CD4-positive, alpha-beta T cell treated with Interleukin-17A for 4 hours (primary cell): ENCODE measurements at regions not wholly inside any gene's neighbourhood (a gene's known extent, or its start where the extent isn't known, plus 50 kb on each side); places are given as distances from the start of the nearest gene placed in this dataset.
"Not testable (repeated sequence)": the region's sequence is repeated elsewhere in the genome, so short reads cannot be mapped to it uniquely, and the experiment has no call there.

Experiments used
- DNase-seq: peaks from one replicate; pipeline ENCODE4 v3.0.0-alpha.2; 2020; ENCODE audit warnings: mixed read lengths

GRCh38 chr5:127216143-127216542 lies 74.5 kb upstream of the MEGF10 start:
- no peak for DNase-seq

GRCh38 chr5:127216898-127217675 lies 73.5 kb upstream of the MEGF10 start:
- DNase-seq = no peak

- DNase-seq = not testable (repeated sequence)
Measured at GRCh38 chr5:127221936-127222335, 68.7 kb upstream of the MEGF10 start.

- DNase-seq = not testable (repeated sequence)
Measured at GRCh38 chr5:127222571-127223156, 67.9 kb upstream of the MEGF10 start.

- DNase-seq = no peak
Measured at GRCh38 chr5:127223256-127223974, 67.2 kb upstream of the MEGF10 start.

- DNase-seq = no peak
Measured at GRCh38 chr5:127227881-127228280, 62.7 kb upstream of the MEGF10 start.

GRCh38 chr5:127228540-127229184 lies 61.9 kb upstream of the MEGF10 start:
- DNase-seq = no peak

- DNase-seq = peak; percentile 67
Measured at GRCh38 chr5:127229185-127229889, 61.3 kb upstream of the MEGF10 start.

GRCh38 chr5:127231118-127231517 lies 59.5 kb upstream of the MEGF10 start:
- DNase-seq = no peak

GRCh38 chr5:127233590-127233989 lies 57.0 kb upstream of the MEGF10 start:
- DNase-seq = no peak

- DNase-seq = no peak
Measured at GRCh38 chr5:127235136-127235535, 55.5 kb upstream of the MEGF10 start.

- DNase-seq = no peak
Measured at GRCh38 chr5:127236254-127236653, 54.3 kb upstream of the MEGF10 start.
